Peyer's patch (tissue), 4 donors: ENCODE measurements at regions not wholly inside any gene's neighbourhood (a gene's known extent, or its start where the extent isn't known, plus 50 kb on each side); places are given as distances from the start of the nearest gene placed in this dataset.

Source experiments
- POLR2A ChIP-seq, 2 donors: fragments of 450-650 bp; IDR thresholded peaks; one replicate each; pipeline ENCODE4 v1.5.1; 2017; ENCODE audit warnings: antibody characterized with exemption in 2 of 2, mild to moderate bottlenecking in 2 of 2, moderate library complexity in 2 of 2
- TF ChIP-seq, protein P1 (sequence below), 6 experiments: fragments of 450-650 bp in 4 of 6; fragments of 200-600 bp in 2 of 6; sonication (generic) in 1 of 6; IDR thresholded peaks; one replicate each; pipeline ENCODE4 v1.5.1; 2017 to 2019; ENCODE audit warnings: antibody characterized with exemption in 6 of 6, mild to moderate bottlenecking in 3 of 6, moderate library complexity in 1 of 6

DNA sequence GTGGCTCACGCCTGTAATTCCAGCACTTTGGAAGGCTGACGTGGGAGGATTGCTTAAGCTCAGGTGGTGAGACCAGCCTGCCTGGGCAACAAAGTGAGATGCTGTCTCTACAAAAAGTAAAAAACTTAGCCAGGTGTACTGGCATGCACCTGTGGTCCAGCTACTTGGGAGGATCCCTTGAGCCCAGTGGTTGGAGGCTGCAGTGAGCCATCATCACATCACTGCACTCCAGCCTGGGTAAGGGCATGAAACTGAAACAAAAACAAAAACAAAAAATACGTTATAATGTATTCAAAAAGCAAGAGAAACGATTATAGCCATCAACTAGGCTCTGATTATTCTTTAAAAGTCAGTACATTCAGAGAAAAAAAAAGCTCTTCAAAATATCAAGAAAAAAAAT lies 62.5 kb downstream of the TCF20 start:
- TF ChIP-seq, protein P1, sequence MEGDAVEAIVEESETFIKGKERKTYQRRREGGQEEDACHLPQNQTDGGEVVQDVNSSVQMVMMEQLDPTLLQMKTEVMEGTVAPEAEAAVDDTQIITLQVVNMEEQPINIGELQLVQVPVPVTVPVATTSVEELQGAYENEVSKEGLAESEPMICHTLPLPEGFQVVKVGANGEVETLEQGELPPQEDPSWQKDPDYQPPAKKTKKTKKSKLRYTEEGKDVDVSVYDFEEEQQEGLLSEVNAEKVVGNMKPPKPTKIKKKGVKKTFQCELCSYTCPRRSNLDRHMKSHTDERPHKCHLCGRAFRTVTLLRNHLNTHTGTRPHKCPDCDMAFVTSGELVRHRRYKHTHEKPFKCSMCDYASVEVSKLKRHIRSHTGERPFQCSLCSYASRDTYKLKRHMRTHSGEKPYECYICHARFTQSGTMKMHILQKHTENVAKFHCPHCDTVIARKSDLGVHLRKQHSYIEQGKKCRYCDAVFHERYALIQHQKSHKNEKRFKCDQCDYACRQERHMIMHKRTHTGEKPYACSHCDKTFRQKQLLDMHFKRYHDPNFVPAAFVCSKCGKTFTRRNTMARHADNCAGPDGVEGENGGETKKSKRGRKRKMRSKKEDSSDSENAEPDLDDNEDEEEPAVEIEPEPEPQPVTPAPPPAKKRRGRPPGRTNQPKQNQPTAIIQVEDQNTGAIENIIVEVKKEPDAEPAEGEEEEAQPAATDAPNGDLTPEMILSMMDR (IDR thresholded peaks at IDR 0.05) = no peak
- TF ChIP-seq POLR2A (IDR thresholded peaks at IDR 0.05) = no peak
